ENCODE measurements at regions not wholly inside any gene's neighbourhood (a gene's known extent, or its start where the extent isn't known, plus 50 kb on each side); places are given as distances from the start of the nearest gene placed in this dataset.

- H3K4me3 ChIP-seq = peak overlapping the region in 1 of 4 donors; percentile 8
- WGBS, 2 donors = 43 to 46% methylated on average over 7 of the region's 7 CpGs
- no peaks in the 10 kb centered on the region for H3K27me3 ChIP-seq
- no peaks in the 10 kb centered on the region for H3K9me3 ChIP-seq
- H3K27ac ChIP-seq = peak overlapping the region in 1 of 4 donors; percentile 26
- H3K4me1 ChIP-seq = peaks cover 0 to 15% (median 0%) of the 10 kb centered on the region in 4 donors
- H3K36me3 ChIP-seq = no peaks in the 10 kb centered on the region
- TF ChIP-seq POLR2A (IDR thresholded peaks at IDR 0.05) = no peak
- no peak for TF ChIP-seq CTCF (IDR thresholded peaks at IDR 0.05)
- TF ChIP-seq EP300 (IDR thresholded peaks at IDR 0.05) = no peak
- no peak for DNase-seq (ENCODE audit: low spot score in 2 of 2)
Observed at GRCh38 chr4:159505266-159505975, 402.5 kb downstream of the RAPGEF2 start.

GRCh38 chr4:159506801-159507517, 404.1 kb downstream of the RAPGEF2 start:
- no peaks in the 10 kb centered on the region for H3K36me3 ChIP-seq
- 83 to 93% methylated on average over 13 of the region's 13 CpGs for WGBS, 2 donors
- H3K9me3 ChIP-seq = no peaks in the 10 kb centered on the region
- no peak for DNase-seq (ENCODE audit: low spot score in 2 of 2)
- no peak overlapping the region for H3K4me3 ChIP-seq
- H3K4me1 ChIP-seq = peaks cover 0 to 15% (median 0%) of the 10 kb centered on the region in 4 donors
- H3K27ac ChIP-seq = no peak overlapping the region
- TF ChIP-seq CTCF (IDR thresholded peaks at IDR 0.05) (no peak), EP300 (IDR thresholded peaks at IDR 0.05) (no peak), POLR2A (IDR thresholded peaks at IDR 0.05) (no peak)
- no peaks in the 10 kb centered on the region for H3K27me3 ChIP-seq

- Histone ChIP-seq H3K9me3 (no peaks in the 10 kb centered on the region), H3K27ac (no peak overlapping the region), H3K4me1 (peaks cover 0 to 15% (median 0%) of the 10 kb centered on the region in 4 donors), H3K4me3 (no peak overlapping the region), H3K36me3 (no peaks in the 10 kb centered on the region), H3K27me3 (no peaks in the 10 kb centered on the region)
- 91 to 97% methylated on average over 6 of the region's 6 CpGs for WGBS, 2 donors
- TF ChIP-seq POLR2A (IDR thresholded peaks at IDR 0.05) = no peak
- no peak for TF ChIP-seq EP300 (IDR thresholded peaks at IDR 0.05)
- no peak for TF ChIP-seq CTCF (IDR thresholded peaks at IDR 0.05)
- DNase-seq (ENCODE audit: low spot score in 2 of 2) = no peak
Observed at GRCh38 chr4:159508917-159509500, 406.1 kb downstream of the RAPGEF2 start.

GRCh38 chr4:159512348-159512747, 409.5 kb downstream of the RAPGEF2 start:
- TF ChIP-seq EP300 (IDR thresholded peaks at IDR 0.05) = no peak
- no peak for TF ChIP-seq CTCF (IDR thresholded peaks at IDR 0.05)
- H3K4me3 ChIP-seq = no peak overlapping the region
- no peaks in the 10 kb centered on the region for H3K9me3 ChIP-seq
- no peak for DNase-seq (ENCODE audit: low spot score in 2 of 2)
- H3K36me3 ChIP-seq = no peaks in the 10 kb centered on the region
- no peaks in the 10 kb centered on the region for H3K27me3 ChIP-seq
- H3K4me1 ChIP-seq = no peaks in the 10 kb centered on the region
- no peak overlapping the region for H3K27ac ChIP-seq
